K562 (cell line): ENCODE measurements at regions not wholly inside any gene's neighbourhood (a gene's known extent, or its start where the extent isn't known, plus 50 kb on each side); places are given as distances from the start of the nearest gene placed in this dataset.

Experiments used
- ARID2 ChIP-seq: fragments of 450-650 bp; IDR thresholded peaks from 2 replicates; pipeline ENCODE4 v1.6.1; 2017; ENCODE audit warnings: antibody characterized with exemption, mild to moderate bottlenecking
- CEBPB ChIP-seq: fragments of 450-650 bp; IDR thresholded peaks from 2 replicates; pipeline ENCODE4 v1.6.1; 2016; ENCODE audit warnings: missing genetic modification characterization, missing compliant biosample characterization
- CREB5 ChIP-seq: fragments of 250-450 bp; sonication (Bioruptor Pico); IDR thresholded peaks from 2 replicates; pipeline ENCODE4 v1.5.0; 2020; ENCODE audit warnings: mild to moderate bottlenecking
- CTCF ChIP-seq, 3 experiments: IDR thresholded peaks in 2 of 3; conservative IDR thresholded peaks in 1 of 3; 2 replicates each; pipeline ENCODE4 v1.5.1; 2011 to 2012; ENCODE audit warnings: low read length in 3 of 3, mild to moderate bottlenecking in 3 of 3, control low read depth in 2 of 3, improper control_type of control experiment in 1 of 3, inconsistent platforms in 1 of 3, low read depth in 1 of 3, mixed read lengths in 1 of 3, moderate library complexity in 1 of 3; ENCODE audit not compliant: insufficient read depth in 2 of 3
- GABPA ChIP-seq: fragments of 200-800 bp; sonication (Bioruptor generic); conservative IDR thresholded peaks from 2 replicates; pipeline ENCODE4 v1.6.1; 2016; ENCODE audit warnings: low read depth, missing genetic modification characterization, missing compliant biosample characterization
- KAT7 ChIP-seq: sonication (generic); formaldehyde crosslinking; IDR thresholded peaks from 2 replicates; pipeline ENCODE4 v1.8.0; 2022; ENCODE audit warnings: missing genetic modification reagents, mild to moderate bottlenecking, borderline replicate concordance
- MEF2A ChIP-seq: IDR thresholded peaks from 2 replicates; pipeline ENCODE4 v1.6.1; 2011; ENCODE audit warnings: low read depth, mild to moderate bottlenecking, low read length, moderate library complexity; ENCODE audit not compliant: control insufficient read depth
- SETDB1 ChIP-seq: IDR thresholded peaks from one replicate; pipeline ENCODE4 v1.6.1; 2012; ENCODE audit warnings: low read length, control low read depth, inconsistent platforms
- ZNF75A ChIP-seq: fragments of 450-650 bp; formaldehyde crosslinking; IDR thresholded peaks from 2 replicates; pipeline ENCODE4 v1.4.0; 2020; ENCODE audit warnings: mild to moderate bottlenecking
- ZNF830 ChIP-seq: fragments of 250-450 bp; sonication (Bioruptor Pico); IDR thresholded peaks from 2 replicates; pipeline ENCODE4 v1.5.0; 2021; ENCODE audit warnings: mild to moderate bottlenecking
- TF ChIP-seq, protein P1 (sequence below), 3 experiments: fragments of 200-800 bp in 1 of 3; fragments of 250-450 bp in 1 of 3; fragments of 450-650 bp in 1 of 3; sonication (Bioruptor Pico) in 1 of 3; sonication (Bioruptor generic) in 1 of 3; formaldehyde crosslinking in 1 of 3; IDR thresholded peaks; 2 replicates each; pipeline versions ENCODE4 v1.6.1 to v1.8.0; 2016 to 2022; ENCODE audit warnings: mild to moderate bottlenecking in 2 of 3, missing genetic modification characterization in 2 of 3, missing compliant biosample characterization in 1 of 3, moderate library complexity in 1 of 3

DNA sequence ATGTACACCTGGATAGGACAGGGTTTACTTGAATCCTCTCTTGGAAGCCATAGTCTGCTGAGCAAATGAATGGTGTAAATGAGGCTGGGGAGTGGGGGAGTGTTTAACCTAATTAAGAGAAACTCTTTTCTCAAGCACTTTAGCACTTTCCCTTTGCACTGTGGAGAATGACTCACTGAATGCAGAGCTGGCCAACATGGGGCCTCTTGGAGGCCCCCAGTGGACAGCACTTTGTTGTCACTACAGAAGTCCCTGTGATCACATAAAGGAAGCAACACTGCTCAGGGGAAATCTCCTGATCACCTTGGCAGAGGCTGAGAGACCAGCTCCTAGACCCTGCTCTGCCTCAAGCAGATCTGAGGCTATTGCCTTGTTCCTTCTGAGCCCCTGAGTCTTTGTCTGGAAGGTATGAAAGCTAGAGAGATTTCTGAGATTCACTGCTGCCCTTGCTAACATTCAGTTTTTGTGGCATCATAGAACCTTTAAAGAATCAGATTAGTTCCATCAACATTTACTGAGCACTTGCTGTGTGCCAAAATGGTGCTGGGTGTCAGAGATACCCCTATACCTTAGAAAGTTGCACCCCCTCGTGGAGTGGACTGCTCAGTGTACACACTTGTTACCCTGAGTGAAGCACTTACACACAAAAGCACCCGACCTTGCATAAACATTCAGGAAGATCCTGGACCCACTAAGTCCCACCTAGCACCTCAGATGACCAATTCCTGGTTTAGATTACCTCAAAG, 230.1 kb upstream of the CCL2 start:
- TF ChIP-seq, protein P1, sequence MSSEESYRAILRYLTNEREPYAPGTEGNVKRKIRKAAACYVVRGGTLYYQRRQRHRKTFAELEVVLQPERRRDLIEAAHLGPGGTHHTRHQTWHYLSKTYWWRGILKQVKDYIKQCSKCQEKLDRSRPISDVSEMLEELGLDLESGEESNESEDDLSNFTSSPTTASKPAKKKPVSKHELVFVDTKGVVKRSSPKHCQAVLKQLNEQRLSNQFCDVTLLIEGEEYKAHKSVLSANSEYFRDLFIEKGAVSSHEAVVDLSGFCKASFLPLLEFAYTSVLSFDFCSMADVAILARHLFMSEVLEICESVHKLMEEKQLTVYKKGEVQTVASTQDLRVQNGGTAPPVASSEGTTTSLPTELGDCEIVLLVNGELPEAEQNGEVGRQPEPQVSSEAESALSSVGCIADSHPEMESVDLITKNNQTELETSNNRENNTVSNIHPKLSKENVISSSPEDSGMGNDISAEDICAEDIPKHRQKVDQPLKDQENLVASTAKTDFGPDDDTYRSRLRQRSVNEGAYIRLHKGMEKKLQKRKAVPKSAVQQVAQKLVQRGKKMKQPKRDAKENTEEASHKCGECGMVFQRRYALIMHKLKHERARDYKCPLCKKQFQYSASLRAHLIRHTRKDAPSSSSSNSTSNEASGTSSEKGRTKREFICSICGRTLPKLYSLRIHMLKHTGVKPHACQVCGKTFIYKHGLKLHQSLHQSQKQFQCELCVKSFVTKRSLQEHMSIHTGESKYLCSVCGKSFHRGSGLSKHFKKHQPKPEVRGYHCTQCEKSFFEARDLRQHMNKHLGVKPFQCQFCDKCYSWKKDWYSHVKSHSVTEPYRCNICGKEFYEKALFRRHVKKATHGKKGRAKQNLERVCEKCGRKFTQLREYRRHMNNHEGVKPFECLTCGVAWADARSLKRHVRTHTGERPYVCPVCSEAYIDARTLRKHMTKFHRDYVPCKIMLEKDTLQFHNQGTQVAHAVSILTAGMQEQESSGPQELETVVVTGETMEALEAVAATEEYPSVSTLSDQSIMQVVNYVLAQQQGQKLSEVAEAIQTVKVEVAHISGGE (CRISPR knock-in tag; IDR thresholded peaks at IDR 0.05) = no peak
- no peak for TF ChIP-seq ZNF75A (CRISPR knock-in tag)
- TF ChIP-seq CREB5 (CRISPR knock-in tag) = no peak
- peak; percentile 22 to 53 (median 24); a peak in 3 of 6 replicates for TF ChIP-seq CTCF (IDR thresholded peaks at IDR 0.05 in 2 of 3, conservative IDR thresholded peaks at IDR 0.05 in 1 of 3; ENCODE audit: insufficient read depth in 2 of 3, low read depth in 1 of 3, low read length in 3 of 3)
- TF ChIP-seq MEF2A = no peak
- no peak for TF ChIP-seq SETDB1
- no peak for TF ChIP-seq KAT7 (CRISPR knock-in tag)
- no peak for TF ChIP-seq ZNF830 (CRISPR knock-in tag)
- no peak for TF ChIP-seq CEBPB (tag)
- TF ChIP-seq GABPA (tag) = no peak
- no peak for TF ChIP-seq ARID2
